ENCODE measurements at regions not wholly inside any gene's neighbourhood (a gene's known extent, or its start where the extent isn't known, plus 50 kb on each side); places are given as distances from the start of the nearest gene placed in this dataset.

DNA sequence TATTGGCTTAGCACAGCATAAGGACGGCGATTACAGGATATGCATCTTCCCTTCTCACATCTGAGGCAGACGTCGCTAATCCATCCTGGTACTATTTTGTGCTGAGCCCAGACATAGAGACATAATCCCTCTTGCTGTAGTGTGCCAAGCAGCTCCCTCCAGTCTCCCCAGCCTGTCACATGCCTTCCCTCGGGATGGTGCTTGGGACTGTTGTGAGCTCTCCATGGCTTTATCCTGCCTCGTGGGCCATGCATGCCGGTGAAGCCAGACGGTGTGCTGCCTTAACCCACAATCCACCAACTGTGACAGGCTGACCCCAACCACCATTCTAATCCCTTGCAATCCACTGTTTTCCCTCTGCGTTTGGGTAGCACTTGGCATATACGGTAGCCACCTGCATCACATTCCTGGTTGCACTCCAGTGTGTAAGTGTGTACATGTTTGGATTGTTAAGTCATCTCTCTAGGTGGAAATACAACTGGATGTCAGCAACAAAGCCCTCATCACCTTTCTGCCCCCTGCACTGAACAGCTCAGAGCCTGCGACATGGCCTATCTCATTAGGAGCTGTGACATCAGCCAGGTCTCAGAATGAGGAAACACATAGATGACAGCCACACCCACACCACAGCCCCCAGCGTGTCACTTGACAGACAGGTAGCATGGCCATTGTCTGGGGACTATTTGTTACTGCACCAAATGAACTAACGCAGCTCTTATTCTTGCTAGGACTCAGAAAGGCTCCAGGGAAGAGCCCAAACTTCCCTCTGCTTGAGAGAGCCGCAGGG is 374.8 kb upstream of the CDH4 start:
- H3K27ac ChIP-seq (replicated peaks): no peak overlapping the region

DNA sequence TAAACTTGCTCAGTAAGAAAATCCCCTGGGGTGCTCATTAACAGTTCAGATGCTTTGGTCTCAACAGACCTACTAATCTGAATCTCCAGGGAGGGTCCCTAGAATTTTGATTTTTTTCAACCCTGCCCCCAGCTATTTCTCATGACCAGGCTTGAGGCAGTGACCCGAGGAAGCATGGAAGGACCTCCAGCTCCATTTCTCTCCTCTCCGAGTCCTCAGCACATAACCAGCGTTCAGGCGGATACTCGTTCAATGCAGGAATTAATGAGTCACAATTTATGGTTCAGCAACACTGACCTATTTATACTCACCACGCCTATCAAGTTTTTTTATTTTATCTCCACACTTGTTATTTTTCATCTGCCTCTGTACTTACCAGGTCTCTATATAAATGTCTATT is 369.2 kb upstream of the CDH4 start:
- Histone ChIP-seq H3K27me3 (ENCODE audit: insufficient read depth, poor library complexity, severe bottlenecking) (no peaks in the 10 kb centered on the region), H3K4me3 (replicated peaks; ENCODE audit: insufficient read depth, low read length) (no peak overlapping the region), H3K27ac (replicated peaks) (no peak overlapping the region)
- TF ChIP-seq, protein P1, sequence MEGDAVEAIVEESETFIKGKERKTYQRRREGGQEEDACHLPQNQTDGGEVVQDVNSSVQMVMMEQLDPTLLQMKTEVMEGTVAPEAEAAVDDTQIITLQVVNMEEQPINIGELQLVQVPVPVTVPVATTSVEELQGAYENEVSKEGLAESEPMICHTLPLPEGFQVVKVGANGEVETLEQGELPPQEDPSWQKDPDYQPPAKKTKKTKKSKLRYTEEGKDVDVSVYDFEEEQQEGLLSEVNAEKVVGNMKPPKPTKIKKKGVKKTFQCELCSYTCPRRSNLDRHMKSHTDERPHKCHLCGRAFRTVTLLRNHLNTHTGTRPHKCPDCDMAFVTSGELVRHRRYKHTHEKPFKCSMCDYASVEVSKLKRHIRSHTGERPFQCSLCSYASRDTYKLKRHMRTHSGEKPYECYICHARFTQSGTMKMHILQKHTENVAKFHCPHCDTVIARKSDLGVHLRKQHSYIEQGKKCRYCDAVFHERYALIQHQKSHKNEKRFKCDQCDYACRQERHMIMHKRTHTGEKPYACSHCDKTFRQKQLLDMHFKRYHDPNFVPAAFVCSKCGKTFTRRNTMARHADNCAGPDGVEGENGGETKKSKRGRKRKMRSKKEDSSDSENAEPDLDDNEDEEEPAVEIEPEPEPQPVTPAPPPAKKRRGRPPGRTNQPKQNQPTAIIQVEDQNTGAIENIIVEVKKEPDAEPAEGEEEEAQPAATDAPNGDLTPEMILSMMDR (IDR thresholded peaks at IDR 0.05; ENCODE audit: insufficient read depth, low read length): no peak
- TF ChIP-seq, protein P2, sequence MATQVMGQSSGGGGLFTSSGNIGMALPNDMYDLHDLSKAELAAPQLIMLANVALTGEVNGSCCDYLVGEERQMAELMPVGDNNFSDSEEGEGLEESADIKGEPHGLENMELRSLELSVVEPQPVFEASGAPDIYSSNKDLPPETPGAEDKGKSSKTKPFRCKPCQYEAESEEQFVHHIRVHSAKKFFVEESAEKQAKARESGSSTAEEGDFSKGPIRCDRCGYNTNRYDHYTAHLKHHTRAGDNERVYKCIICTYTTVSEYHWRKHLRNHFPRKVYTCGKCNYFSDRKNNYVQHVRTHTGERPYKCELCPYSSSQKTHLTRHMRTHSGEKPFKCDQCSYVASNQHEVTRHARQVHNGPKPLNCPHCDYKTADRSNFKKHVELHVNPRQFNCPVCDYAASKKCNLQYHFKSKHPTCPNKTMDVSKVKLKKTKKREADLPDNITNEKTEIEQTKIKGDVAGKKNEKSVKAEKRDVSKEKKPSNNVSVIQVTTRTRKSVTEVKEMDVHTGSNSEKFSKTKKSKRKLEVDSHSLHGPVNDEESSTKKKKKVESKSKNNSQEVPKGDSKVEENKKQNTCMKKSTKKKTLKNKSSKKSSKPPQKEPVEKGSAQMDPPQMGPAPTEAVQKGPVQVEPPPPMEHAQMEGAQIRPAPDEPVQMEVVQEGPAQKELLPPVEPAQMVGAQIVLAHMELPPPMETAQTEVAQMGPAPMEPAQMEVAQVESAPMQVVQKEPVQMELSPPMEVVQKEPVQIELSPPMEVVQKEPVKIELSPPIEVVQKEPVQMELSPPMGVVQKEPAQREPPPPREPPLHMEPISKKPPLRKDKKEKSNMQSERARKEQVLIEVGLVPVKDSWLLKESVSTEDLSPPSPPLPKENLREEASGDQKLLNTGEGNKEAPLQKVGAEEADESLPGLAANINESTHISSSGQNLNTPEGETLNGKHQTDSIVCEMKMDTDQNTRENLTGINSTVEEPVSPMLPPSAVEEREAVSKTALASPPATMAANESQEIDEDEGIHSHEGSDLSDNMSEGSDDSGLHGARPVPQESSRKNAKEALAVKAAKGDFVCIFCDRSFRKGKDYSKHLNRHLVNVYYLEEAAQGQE (IDR thresholded peaks at IDR 0.05; ENCODE audit: insufficient replicate concordance, low read depth): no peak
- TF ChIP-seq POLR2AphosphoS5 (IDR thresholded peaks at IDR 0.05; ENCODE audit: low read depth) (no peak), SPI1 (IDR thresholded peaks at IDR 0.05; ENCODE audit: borderline replicate concordance, low read depth) (no peak), GABPA (IDR thresholded peaks at IDR 0.05; ENCODE audit: low read depth) (no peak)
- no peak for DNase-seq (ENCODE audit: low read depth in 1 of 2, low spot score in 1 of 2)

More for the DNA sequence above, 374.8 kb upstream of the CDH4 start:
- Histone ChIP-seq H3K27me3 (ENCODE audit: insufficient read depth, poor library complexity, severe bottlenecking) (no peaks in the 10 kb centered on the region), H3K4me3 (replicated peaks; ENCODE audit: insufficient read depth, low read length) (no peak overlapping the region)
- TF ChIP-seq SPI1 (IDR thresholded peaks at IDR 0.05; ENCODE audit: borderline replicate concordance, low read depth): no peak
- TF ChIP-seq GABPA (IDR thresholded peaks at IDR 0.05; ENCODE audit: low read depth): no peak
- TF ChIP-seq, protein P1 (IDR thresholded peaks at IDR 0.05; ENCODE audit: insufficient read depth, low read length): no peak
- TF ChIP-seq, protein P2 (IDR thresholded peaks at IDR 0.05; ENCODE audit: insufficient replicate concordance, low read depth): no peak
- no peak for TF ChIP-seq POLR2AphosphoS5 (IDR thresholded peaks at IDR 0.05; ENCODE audit: low read depth)
- no peak for DNase-seq (ENCODE audit: low read depth in 1 of 2, low spot score in 1 of 2)

DNA sequence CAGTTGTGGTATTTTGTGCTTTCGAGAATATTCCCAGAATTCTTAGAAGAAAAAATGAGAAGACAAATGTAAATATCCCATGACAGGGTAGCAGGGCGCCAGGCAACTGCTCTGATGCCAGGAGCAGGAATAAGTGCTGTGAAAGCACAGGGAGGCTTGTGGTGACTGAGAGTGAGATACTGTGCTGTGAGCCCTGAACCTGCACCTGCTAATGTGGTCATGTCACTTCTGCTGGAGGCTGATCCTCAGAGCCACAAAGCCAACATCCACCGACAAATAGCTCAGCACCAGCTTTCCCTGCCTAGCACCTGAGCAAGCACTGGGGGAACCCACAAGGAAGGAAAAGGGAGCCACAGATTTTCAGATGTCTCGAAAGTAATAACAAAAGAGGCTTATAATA is 368.6 kb upstream of the CDH4 start:
- no peaks in the 10 kb centered on the region for H3K27me3 ChIP-seq (ENCODE audit: insufficient read depth, poor library complexity, severe bottlenecking)
- TF ChIP-seq SPI1 (IDR thresholded peaks at IDR 0.05; ENCODE audit: borderline replicate concordance, low read depth) (no peak), POLR2AphosphoS5 (IDR thresholded peaks at IDR 0.05; ENCODE audit: low read depth) (no peak), GABPA (IDR thresholded peaks at IDR 0.05; ENCODE audit: low read depth) (no peak)
- TF ChIP-seq, protein P1 (IDR thresholded peaks at IDR 0.05; ENCODE audit: insufficient read depth, low read length): no peak
- TF ChIP-seq, protein P2 (IDR thresholded peaks at IDR 0.05; ENCODE audit: insufficient replicate concordance, low read depth): no peak
- no peak for DNase-seq (ENCODE audit: low read depth in 1 of 2, low spot score in 1 of 2)
- H3K27ac ChIP-seq (replicated peaks): no peak overlapping the region
- no peak overlapping the region for H3K4me3 ChIP-seq (replicated peaks; ENCODE audit: insufficient read depth, low read length)

Data from HL-60 (cell line).